ENCODE measurements at regions not wholly inside any gene's neighbourhood (a gene's known extent, or its start where the extent isn't known, plus 50 kb on each side); places are given as distances from the start of the nearest gene placed in this dataset.

GRCh38 chr11:112354364-112354763 is 93.7 kb upstream of the PLET1 start:
- TF ChIP-seq POLR2A (IDR thresholded peaks at IDR 0.05) (no peak), CTCF (IDR thresholded peaks at IDR 0.05) (no peak)
